DND-41 (cell line): ENCODE measurements at regions not wholly inside any gene's neighbourhood (a gene's known extent, or its start where the extent isn't known, plus 50 kb on each side); places are given as distances from the start of the nearest gene placed in this dataset.

Experiments
- CTCF ChIP-seq: IDR thresholded peaks from 2 replicates; pipeline ENCODE4 v1.5.1; 2012; ENCODE audit warnings: borderline replicate concordance, low read length, moderate library complexity, mild to moderate bottlenecking; ENCODE audit not compliant: poor library complexity, severe bottlenecking; ENCODE audit errors: extremely low read depth
- EZH2 ChIP-seq: IDR thresholded peaks from 3 replicates; pipeline ENCODE4 v1.6.1; 2012; ENCODE audit warnings: borderline replicate concordance, low read depth, mild to moderate bottlenecking, moderate library complexity, low read length, inconsistent platforms; ENCODE audit not compliant: severe bottlenecking

- TF ChIP-seq CTCF (no peak), EZH2 (no peak)
These were observed 121.9 kb downstream of the EMP1 start for GRCh38 chr12:13318231-13319015.
